ENCODE measurements at regions not wholly inside any gene's neighbourhood (a gene's known extent, or its start where the extent isn't known, plus 50 kb on each side); places are given as distances from the start of the nearest gene placed in this dataset.

DNA sequence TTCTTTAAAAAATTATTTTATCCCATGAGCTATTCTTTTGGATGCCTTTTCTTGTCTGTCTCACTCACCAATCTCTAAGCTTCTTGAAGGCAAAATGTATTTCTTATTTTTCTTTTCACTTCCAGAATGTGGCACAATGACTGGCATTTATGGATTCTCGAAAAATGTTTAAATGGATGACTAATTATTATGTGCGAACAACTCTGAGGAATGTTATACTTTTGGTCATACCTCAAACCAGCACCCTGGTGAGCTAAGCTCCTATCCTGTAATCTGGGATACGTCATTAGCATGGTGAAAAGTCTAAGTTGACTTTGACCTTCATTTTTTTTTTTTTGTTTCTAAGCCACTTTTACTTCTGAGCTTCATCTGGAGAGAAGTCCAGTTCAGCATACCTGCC lies 214.0 kb upstream of the CEP162 start:
- no peak overlapping the region for H3K4me3 Mint-ChIP-seq
- no peaks in the 10 kb centered on the region for H3K36me3 Mint-ChIP-seq (ENCODE audit: low read depth)
- H3K4me1 Mint-ChIP-seq: no peaks in the 10 kb centered on the region
- no peaks in the 10 kb centered on the region for H3K9me3 ChIP-seq (ENCODE audit: control insufficient read depth, low read length)
- no peak overlapping the region for H3K4me3 ChIP-seq (ENCODE audit: low read length)
- H3K9ac ChIP-seq (ENCODE audit: extremely low read depth, low read length, poor library complexity, severe bottlenecking): no peak overlapping the region
- DNase-seq: no peak
- H3K27me3 ChIP-seq (ENCODE audit: control insufficient read depth, insufficient read depth, low read length, poor library complexity, severe bottlenecking): no peaks in the 10 kb centered on the region
- 93 to 100% methylated on average over 1 to 3 of the region's 3 CpGs for WGBS, 2 experiments (ENCODE audit: insufficient coverage in 1 of 2, insufficient read length in 1 of 2)
- no peak overlapping the region for H3K27ac Mint-ChIP-seq
- H3K4me1 ChIP-seq (ENCODE audit: control insufficient read depth, insufficient read depth, low read length): no peaks in the 10 kb centered on the region
- TF ChIP-seq, protein P1, sequence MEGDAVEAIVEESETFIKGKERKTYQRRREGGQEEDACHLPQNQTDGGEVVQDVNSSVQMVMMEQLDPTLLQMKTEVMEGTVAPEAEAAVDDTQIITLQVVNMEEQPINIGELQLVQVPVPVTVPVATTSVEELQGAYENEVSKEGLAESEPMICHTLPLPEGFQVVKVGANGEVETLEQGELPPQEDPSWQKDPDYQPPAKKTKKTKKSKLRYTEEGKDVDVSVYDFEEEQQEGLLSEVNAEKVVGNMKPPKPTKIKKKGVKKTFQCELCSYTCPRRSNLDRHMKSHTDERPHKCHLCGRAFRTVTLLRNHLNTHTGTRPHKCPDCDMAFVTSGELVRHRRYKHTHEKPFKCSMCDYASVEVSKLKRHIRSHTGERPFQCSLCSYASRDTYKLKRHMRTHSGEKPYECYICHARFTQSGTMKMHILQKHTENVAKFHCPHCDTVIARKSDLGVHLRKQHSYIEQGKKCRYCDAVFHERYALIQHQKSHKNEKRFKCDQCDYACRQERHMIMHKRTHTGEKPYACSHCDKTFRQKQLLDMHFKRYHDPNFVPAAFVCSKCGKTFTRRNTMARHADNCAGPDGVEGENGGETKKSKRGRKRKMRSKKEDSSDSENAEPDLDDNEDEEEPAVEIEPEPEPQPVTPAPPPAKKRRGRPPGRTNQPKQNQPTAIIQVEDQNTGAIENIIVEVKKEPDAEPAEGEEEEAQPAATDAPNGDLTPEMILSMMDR (conservative IDR thresholded peaks at IDR 0.05): no peak
- H3K27ac ChIP-seq (ENCODE audit: low read depth, low read length): no peak overlapping the region
- H3K36me3 ChIP-seq (ENCODE audit: control insufficient read depth, insufficient read depth, low read length): no peaks in the 10 kb centered on the region
- no peaks in the 10 kb centered on the region for H3K27me3 Mint-ChIP-seq (ENCODE audit: insufficient read depth)
- no peaks in the 10 kb centered on the region for H3K9me3 Mint-ChIP-seq

DNA sequence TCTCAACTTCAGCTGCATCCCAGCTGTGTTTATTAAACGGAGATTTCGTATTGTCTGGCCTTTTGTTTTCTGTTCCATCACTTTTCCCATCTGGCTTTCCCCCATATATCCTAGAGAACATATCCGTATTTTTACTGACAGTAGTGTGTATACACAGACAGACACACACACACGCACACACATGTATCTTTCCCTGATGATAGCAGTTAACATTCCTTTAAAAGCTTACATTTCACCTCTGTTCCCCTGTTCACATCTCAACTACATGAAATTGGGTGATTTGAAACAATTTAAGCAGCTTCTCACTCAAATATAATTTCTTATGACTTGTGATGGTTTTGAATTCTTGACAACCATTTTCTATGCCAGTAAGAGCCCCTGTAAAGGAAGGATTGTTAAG lies 207.1 kb upstream of the CEP162 start:
- H3K4me3 ChIP-seq (ENCODE audit: low read length): no peak overlapping the region
- no peak for DNase-seq
- no peaks in the 10 kb centered on the region for H3K27me3 ChIP-seq (ENCODE audit: control insufficient read depth, insufficient read depth, low read length, poor library complexity, severe bottlenecking)
- WGBS, 2 experiments (ENCODE audit: insufficient coverage in 1 of 2, insufficient read length in 1 of 2): 86 to 91% methylated on average over 4 of the region's 4 CpGs
- Mint-ChIP-seq H3K36me3 (ENCODE audit: low read depth) (no peaks in the 10 kb centered on the region), H3K9me3 (no peaks in the 10 kb centered on the region), H3K27ac (no peak overlapping the region), H3K4me3 (no peak overlapping the region), H3K4me1 (peaks cover 4% of the 10 kb centered on the region), H3K27me3 (ENCODE audit: insufficient read depth) (peaks cover 4% of the 10 kb centered on the region)
- TF ChIP-seq, protein P1 (conservative IDR thresholded peaks at IDR 0.05): no peak
- no peaks in the 10 kb centered on the region for H3K36me3 ChIP-seq (ENCODE audit: control insufficient read depth, insufficient read depth, low read length)
- H3K4me1 ChIP-seq (ENCODE audit: control insufficient read depth, insufficient read depth, low read length): no peaks in the 10 kb centered on the region
- no peaks in the 10 kb centered on the region for H3K9me3 ChIP-seq (ENCODE audit: control insufficient read depth, low read length)
- H3K27ac ChIP-seq (ENCODE audit: low read depth, low read length): no peak overlapping the region
- no peak overlapping the region for H3K9ac ChIP-seq (ENCODE audit: extremely low read depth, low read length, poor library complexity, severe bottlenecking)

DNA sequence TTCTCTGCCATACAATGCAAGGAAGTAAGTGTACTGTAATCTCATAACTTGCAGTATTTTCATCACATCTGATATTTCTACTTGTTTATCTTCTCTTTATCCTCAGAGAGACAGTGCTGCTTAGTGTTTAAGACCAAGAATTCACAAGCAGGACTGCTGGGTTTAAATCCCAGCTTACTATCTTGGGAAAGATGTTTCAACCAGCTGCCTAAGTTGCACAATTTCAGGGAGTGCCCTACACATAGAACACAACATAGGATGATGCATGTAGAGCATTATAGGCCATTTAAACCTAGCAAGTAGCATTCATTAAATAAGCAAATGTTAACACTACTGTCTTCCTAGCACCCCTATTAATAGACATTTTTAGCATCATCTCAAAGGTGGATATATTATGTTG lies 205.2 kb upstream of the CEP162 start:
- peaks cover 8% of the 10 kb centered on the region for H3K4me1 Mint-ChIP-seq
- H3K36me3 Mint-ChIP-seq (ENCODE audit: low read depth): no peaks in the 10 kb centered on the region
- no peak overlapping the region for H3K4me3 ChIP-seq (ENCODE audit: low read length)
- H3K27me3 Mint-ChIP-seq (ENCODE audit: insufficient read depth): peaks cover 5% of the 10 kb centered on the region
- H3K27ac Mint-ChIP-seq: no peak overlapping the region
- H3K27ac ChIP-seq (ENCODE audit: low read depth, low read length): no peak overlapping the region
- no peaks in the 10 kb centered on the region for H3K9me3 ChIP-seq (ENCODE audit: control insufficient read depth, low read length)
- TF ChIP-seq, protein P1 (conservative IDR thresholded peaks at IDR 0.05): no peak
- H3K9me3 Mint-ChIP-seq: no peaks in the 10 kb centered on the region
- no peak for DNase-seq
- H3K9ac ChIP-seq (ENCODE audit: extremely low read depth, low read length, poor library complexity, severe bottlenecking): no peak overlapping the region
- no peak overlapping the region for H3K4me3 Mint-ChIP-seq
- H3K27me3 ChIP-seq (ENCODE audit: control insufficient read depth, insufficient read depth, low read length, poor library complexity, severe bottlenecking): no peaks in the 10 kb centered on the region
- no peaks in the 10 kb centered on the region for H3K36me3 ChIP-seq (ENCODE audit: control insufficient read depth, insufficient read depth, low read length)
- H3K4me1 ChIP-seq (ENCODE audit: control insufficient read depth, insufficient read depth, low read length): peaks cover under 1% of the 10 kb centered on the region
